ENCODE measurements at regions not wholly inside any gene's neighbourhood (a gene's known extent, or its start where the extent isn't known, plus 50 kb on each side); places are given as distances from the start of the nearest gene placed in this dataset.

GRCh38 chr15:57861815-57862586, 155.5 kb downstream of the POLR2M start:
- peak; percentile 78 for DNase-seq (ENCODE audit: extremely low read depth, low read depth)
- H3K4me3 ChIP-seq (replicated peaks; ENCODE audit: low read depth, low read length): no peak overlapping the region
- TF ChIP-seq CTCF (IDR thresholded peaks at IDR 0.05; ENCODE audit: low read depth, low read length, missing control alignments): no peak

GRCh38 chr15:57862761-57863160, 156.2 kb downstream of the POLR2M start:
- no peak for DNase-seq (ENCODE audit: extremely low read depth, low read depth)
- TF ChIP-seq CTCF (IDR thresholded peaks at IDR 0.05; ENCODE audit: low read depth, low read length, missing control alignments): no peak
- H3K4me3 ChIP-seq (replicated peaks; ENCODE audit: low read depth, low read length): no peak overlapping the region

GRCh38 chr15:57865294-57865693, 158.8 kb downstream of the POLR2M start:
- TF ChIP-seq CTCF (IDR thresholded peaks at IDR 0.05; ENCODE audit: low read depth, low read length, missing control alignments): peak; percentile 53
- no peak overlapping the region for H3K4me3 ChIP-seq (replicated peaks; ENCODE audit: low read depth, low read length)
- DNase-seq (ENCODE audit: extremely low read depth, low read depth): no peak

GRCh38 chr15:57866149-57866736, 159.7 kb downstream of the POLR2M start:
- no peak for DNase-seq (ENCODE audit: extremely low read depth, low read depth)
- TF ChIP-seq CTCF (IDR thresholded peaks at IDR 0.05; ENCODE audit: low read depth, low read length, missing control alignments): peak; percentile 79
- H3K4me3 ChIP-seq (replicated peaks; ENCODE audit: low read depth, low read length): no peak overlapping the region

- TF ChIP-seq CTCF (IDR thresholded peaks at IDR 0.05; ENCODE audit: low read depth, low read length, missing control alignments): no peak
- no peak for DNase-seq (ENCODE audit: extremely low read depth, low read depth)
Measured at GRCh38 chr15:57867970-57868798, 161.7 kb downstream of the POLR2M start.

GRCh38 chr15:57870667-57871066, 164.2 kb downstream of the POLR2M start:
- no peak overlapping the region for H3K4me3 ChIP-seq (replicated peaks; ENCODE audit: low read depth, low read length)
- TF ChIP-seq CTCF (IDR thresholded peaks at IDR 0.05; ENCODE audit: low read depth, low read length, missing control alignments): no peak
- DNase-seq (ENCODE audit: extremely low read depth, low read depth): no peak

More at GRCh38 chr15:57867970-57868798, 161.7 kb downstream of the POLR2M start:
- no peak overlapping the region for H3K4me3 ChIP-seq (replicated peaks; ENCODE audit: low read depth, low read length)
